ENCODE measurements at regions not wholly inside any gene's neighbourhood (a gene's known extent, or its start where the extent isn't known, plus 50 kb on each side); places are given as distances from the start of the nearest gene placed in this dataset.
A peak's percentile ranks its signal among the peaks of the same experiment; 100 is the strongest.

DNA sequence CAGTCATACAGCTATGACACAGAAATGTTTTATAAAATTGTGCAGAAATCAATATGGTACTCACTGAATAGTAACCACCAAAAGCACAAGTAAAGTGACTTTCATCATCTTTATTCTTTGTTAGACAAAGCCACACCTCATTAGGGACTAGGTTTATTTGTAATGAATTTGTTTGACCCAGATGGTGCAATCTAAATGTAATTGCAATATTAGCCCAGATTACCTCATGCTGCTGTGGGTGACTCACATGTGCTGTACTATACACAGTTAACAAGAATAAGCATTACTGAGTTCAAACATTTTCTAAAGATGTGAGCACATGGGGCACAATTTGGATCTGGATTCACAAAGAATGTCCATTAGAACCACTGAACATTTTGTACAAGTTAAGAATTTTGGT lies 759.3 kb upstream of the TYRP1 start:
- TF ChIP-seq POLR2A (IDR thresholded peaks at IDR 0.05; ENCODE audit: low read length) (no peak), GATA1 (IDR thresholded peaks at IDR 0.05; ENCODE audit: low read depth, low read length) (no peak)
- DNase-seq: peak in 1 of 2 experiments; percentile 11

DNA sequence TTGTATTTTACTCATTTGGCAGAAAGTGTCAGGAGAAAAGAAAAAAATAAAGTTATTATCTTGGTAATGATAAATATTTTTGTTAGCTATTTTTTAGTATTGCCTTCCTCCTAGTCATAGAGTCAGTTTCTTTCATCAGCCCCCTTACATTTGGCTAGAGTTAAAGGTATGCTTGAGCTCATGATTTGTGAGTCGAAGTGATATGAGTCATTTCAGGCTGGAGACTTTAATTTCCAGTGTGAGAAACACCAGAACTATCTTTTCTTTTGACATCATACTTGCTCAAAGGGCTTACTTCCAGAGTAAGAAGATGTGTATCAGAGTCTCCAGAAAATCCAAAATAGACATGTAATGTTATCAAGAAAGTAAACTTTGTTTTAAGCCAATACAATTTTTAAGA lies 746.7 kb upstream of the TYRP1 start:
- DNase-seq: no peak
- TF ChIP-seq GATA1 (IDR thresholded peaks at IDR 0.05; ENCODE audit: low read depth, low read length): no peak
- no peak for TF ChIP-seq POLR2A (IDR thresholded peaks at IDR 0.05; ENCODE audit: low read length)

DNA sequence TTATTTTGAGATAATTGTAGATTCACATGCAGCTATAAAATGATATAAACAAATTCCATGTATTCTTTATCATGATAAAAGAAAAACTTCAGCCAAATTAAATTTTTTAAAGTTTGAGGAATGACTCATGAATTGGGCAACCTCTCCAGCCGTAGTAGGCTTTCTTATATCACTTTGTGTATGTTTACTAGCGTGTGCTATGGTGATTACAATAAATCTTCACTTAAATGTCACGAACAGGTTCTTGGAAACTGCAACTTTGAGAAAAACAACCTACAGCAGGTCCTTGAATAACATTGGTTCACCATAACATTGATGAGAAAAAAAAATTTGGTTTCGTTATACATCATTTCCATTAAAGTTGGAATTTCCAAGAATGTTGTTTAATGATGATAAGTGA lies 730.9 kb upstream of the TYRP1 start:
- TF ChIP-seq POLR2A (IDR thresholded peaks at IDR 0.05; ENCODE audit: low read length) (no peak), GATA1 (IDR thresholded peaks at IDR 0.05; ENCODE audit: low read depth, low read length) (no peak)
- no peak for DNase-seq

DNA sequence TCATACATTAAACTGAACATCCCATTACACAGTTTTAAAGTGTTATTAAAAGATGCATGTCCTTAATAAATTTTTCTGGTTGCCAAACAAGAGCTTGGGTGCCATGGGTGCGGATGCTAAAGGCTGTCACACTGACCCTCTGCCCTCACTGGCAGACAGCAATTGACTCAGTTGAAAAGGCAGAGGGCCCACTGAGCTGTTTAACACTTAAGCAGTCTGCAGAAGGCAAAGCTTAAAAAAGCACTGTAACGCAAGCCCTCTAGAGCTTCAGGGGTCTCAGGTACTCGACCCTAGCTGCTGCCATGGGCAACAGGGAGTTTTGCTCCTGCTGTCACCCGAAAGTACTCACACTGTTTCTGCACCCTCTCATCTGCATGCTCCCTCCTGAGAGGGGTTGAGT lies 726.4 kb upstream of the TYRP1 start:
- DNase-seq: no peak
- TF ChIP-seq POLR2A (IDR thresholded peaks at IDR 0.05; ENCODE audit: low read length) (no peak), GATA1 (IDR thresholded peaks at IDR 0.05; ENCODE audit: low read depth, low read length) (no peak)

DNA sequence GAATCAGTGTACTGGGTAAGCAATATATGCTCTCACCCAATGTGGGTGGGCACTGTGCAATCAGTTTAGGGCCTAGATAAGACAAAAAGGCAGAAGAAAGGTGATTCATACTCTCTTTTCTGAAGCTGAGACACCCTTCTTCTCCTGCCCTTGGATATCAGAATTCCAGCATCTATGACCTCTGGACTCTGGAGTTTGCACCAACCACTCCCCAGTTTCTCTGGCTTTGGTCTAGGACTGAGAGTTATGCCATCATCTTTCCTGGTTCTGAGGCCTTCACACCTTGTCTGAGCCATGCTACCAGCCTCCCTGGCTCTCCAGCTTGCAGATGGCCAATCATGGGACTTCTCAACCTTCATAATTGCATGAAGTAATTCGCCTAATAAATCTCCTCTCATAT lies 724.6 kb upstream of the TYRP1 start:
- TF ChIP-seq GATA1 (IDR thresholded peaks at IDR 0.05; ENCODE audit: low read depth, low read length) (no peak), POLR2A (IDR thresholded peaks at IDR 0.05; ENCODE audit: low read length) (no peak)

DNA sequence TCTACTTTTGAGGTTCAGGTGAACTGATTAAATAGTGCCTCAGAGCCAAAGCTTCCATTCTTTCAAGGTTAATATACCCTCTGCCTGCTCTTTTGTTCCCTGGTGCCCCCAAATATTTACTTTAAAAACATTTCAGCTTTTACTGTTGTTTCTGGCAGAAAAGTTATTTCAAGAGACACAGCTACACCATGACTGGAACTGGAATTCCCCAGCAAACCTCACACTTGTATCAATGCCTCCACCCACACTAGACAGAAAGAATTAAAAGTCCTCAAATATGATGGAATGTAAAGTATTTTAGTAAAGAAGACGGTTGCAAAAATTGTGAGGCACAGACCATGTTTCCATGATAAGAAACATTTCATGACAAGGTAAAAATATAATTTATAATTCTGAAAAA lies 720.2 kb upstream of the TYRP1 start:
- no peak for DNase-seq
- TF ChIP-seq GATA1 (IDR thresholded peaks at IDR 0.05; ENCODE audit: low read depth, low read length) (no peak), POLR2A (IDR thresholded peaks at IDR 0.05; ENCODE audit: low read length) (no peak)

More for the DNA sequence above, 724.6 kb upstream of the TYRP1 start:
- DNase-seq: no peak

DNA sequence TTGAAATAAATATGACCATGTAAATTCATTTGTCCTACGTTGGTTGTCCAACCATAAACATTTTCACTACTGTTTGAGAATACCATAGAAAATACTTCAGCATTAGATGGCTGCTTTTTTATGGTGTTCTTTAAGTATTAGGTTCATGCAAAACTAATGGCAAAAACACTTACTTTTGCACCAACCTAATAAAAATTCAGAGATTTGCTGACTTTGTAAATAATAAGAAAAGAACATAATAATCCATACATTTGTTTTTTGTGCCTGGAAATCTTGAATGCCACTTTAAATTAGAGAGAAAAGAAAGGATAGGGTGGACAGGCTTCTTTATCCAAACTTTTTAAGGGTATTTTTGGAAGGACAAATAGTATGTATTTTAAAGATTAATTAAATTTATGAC lies 719.7 kb upstream of the TYRP1 start:
- no peak for DNase-seq
- TF ChIP-seq GATA1 (IDR thresholded peaks at IDR 0.05; ENCODE audit: low read depth, low read length): no peak
- no peak for TF ChIP-seq POLR2A (IDR thresholded peaks at IDR 0.05; ENCODE audit: low read length)

DNA sequence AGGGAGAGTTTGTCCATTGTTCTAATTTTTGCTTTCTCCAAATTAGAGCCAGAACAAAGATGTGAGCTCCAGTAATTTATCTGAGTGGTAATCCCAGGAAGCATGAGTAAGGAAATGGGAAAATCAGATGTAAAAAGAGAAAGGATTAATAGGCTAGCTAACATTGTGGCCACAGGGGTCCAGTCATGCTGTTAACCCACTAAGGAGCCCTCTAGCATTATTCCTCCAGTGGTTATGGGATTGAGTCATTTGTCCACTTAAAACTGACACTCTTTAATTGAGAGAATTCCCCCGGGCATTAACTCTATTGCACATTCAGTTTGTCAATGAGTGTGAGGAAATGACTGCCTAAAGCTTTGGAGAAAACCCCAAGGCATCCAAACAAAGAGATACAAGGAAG lies 700.3 kb upstream of the TYRP1 start:
- TF ChIP-seq GATA1 (IDR thresholded peaks at IDR 0.05; ENCODE audit: low read depth, low read length) (no peak), POLR2A (IDR thresholded peaks at IDR 0.05; ENCODE audit: low read length) (no peak)
- no peak for DNase-seq

DNA sequence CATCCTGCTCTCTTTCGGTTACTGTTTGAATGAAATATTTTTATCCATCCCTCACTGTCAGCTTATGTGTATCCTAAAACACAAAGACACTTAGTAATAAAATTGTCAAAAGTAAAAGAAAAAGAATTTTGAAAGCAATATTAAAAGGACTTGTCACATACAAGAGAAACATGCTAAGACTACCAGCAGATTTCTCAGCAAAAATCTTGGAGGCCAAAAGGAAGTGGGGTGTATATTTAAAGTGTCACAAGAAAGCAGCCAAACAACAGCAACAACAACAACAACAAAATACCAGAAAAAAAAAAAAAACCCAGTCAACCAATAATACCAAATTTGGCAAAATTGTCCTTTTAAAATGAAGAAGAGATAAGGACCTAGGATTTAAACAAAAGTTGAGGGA lies 678.7 kb upstream of the TYRP1 start:
- TF ChIP-seq GATA1 (IDR thresholded peaks at IDR 0.05; ENCODE audit: low read depth, low read length): no peak
- TF ChIP-seq POLR2A (IDR thresholded peaks at IDR 0.05; ENCODE audit: low read length): no peak
- DNase-seq: no peak

DNA sequence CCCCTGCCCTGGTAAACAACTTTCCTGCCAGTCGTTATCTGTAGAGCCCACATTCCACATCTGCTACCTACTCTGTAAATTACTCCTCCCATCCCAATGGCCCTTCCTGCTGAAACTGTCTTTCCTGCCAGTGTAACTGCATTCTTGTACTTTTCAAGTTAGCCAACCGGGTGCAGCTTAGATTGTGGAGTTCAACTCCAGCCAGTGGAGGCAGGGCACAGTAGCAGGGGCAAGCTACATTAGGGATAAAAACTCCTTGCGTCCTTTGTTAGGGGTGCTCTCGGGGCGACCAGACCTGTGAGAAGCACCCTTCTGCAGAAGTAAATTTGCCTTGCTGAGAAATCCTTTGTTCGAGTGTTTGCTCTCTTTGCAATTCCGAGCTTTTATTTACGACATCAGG lies 639.0 kb upstream of the TYRP1 start:
- no peak for DNase-seq
- TF ChIP-seq GATA1 (IDR thresholded peaks at IDR 0.05; ENCODE audit: low read depth, low read length) (no peak), POLR2A (IDR thresholded peaks at IDR 0.05; ENCODE audit: low read length) (no peak)

DNA sequence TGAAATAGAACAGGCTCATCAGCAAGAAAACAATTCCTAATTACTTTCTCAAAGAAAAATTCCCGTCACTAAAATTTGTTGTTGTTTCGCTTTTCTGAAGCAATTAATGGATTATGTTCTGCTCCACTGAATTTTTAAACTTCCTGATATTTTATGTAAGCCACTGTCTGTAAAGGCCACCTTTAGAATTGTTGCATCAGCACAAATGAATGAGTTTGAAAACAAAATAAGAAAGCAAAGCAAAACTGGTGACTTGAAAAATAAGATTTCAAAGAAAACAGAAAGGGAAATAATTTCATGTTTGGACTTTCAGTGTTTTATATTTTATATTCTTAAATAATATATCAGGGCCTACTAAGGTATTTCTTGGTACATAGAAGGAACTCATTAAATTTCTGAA lies 636.3 kb upstream of the TYRP1 start:
- no peak for DNase-seq
- no peak for TF ChIP-seq POLR2A (IDR thresholded peaks at IDR 0.05; ENCODE audit: low read length)
- TF ChIP-seq GATA1 (IDR thresholded peaks at IDR 0.05; ENCODE audit: low read depth, low read length): no peak

DNA sequence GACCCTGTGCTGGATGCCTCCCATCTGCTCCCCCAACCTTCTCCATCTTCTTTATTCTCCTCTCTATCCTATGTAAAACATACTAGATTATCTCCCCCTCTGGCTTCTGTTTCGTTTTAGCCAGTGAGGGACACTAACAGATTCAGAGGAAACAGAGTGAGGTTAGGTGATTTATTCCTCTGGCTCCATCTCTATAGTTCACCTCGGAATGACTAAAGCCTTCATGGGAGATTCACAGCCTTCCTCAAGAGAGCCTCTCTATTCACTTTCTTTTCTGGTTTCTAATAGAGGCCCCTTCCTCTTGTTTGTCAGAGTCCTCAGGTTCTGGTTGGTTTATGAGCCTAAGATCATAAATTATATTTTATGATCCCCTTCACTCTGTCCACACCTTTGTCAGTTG lies 633.1 kb upstream of the TYRP1 start:
- no peak for DNase-seq
- no peak for TF ChIP-seq POLR2A (IDR thresholded peaks at IDR 0.05; ENCODE audit: low read length)
- no peak for TF ChIP-seq GATA1 (IDR thresholded peaks at IDR 0.05; ENCODE audit: low read depth, low read length)

DNA sequence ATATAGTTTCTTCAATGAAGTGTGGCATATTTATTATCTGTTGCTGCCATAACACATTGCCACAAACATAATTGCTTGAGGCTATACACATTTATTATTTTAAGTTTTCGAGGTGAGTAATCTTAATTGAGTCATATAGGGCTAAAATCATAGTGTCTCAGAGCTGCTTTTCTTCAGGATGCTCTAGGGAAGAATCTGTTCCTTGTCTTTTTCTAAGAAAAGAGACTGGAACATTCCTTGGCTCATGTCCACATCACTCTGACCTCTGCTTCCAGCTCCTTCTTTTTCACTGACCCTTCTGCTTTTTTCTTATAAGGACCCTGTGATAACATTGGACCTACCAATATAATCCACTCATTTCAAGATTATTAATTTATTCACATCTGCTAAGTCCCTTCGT lies 632.4 kb upstream of the TYRP1 start:
- DNase-seq: no peak
- TF ChIP-seq POLR2A (IDR thresholded peaks at IDR 0.05; ENCODE audit: low read length) (no peak), GATA1 (IDR thresholded peaks at IDR 0.05; ENCODE audit: low read depth, low read length) (no peak)

DNA sequence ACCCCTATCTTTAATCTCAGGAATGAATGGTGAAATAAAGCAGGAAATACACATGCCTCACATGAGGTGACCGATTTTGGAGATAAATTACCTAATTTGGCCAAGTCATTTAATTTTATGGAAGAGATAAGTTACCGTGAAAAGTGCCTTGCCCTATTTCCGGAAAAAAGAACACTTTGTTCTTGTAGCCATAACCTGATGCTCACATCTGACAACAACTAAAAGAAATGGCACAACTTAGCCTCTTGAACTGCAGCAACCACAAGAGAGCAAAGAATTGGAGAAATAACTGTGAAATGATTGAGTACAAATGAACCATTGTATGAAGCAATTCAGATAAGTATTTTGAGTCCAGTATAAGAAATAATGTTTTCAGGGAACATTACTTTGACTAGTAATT lies 628.1 kb upstream of the TYRP1 start:
- TF ChIP-seq GATA1 (IDR thresholded peaks at IDR 0.05; ENCODE audit: low read depth, low read length): no peak
- TF ChIP-seq POLR2A (IDR thresholded peaks at IDR 0.05; ENCODE audit: low read length): no peak
- DNase-seq: no peak

DNA sequence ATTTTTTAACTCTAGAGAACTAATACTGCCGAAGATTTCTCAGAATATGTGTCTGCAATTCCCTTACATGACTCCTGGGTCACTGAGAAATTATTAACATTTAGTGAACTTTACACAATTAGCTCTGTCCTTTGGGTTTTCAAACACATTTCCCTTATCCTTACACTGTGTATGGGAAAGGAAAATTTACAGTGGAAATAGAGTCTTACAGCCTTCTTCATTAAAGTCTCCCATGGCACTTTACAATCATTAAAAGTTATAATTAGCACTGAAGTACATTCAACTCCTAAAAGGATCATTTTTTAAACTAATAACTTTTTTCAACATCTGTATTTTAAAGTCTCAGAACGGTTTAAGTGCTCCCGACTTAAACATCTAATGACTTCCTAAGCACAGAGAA lies 627.5 kb upstream of the TYRP1 start:
- no peak for DNase-seq
- TF ChIP-seq POLR2A (IDR thresholded peaks at IDR 0.05; ENCODE audit: low read length) (no peak), GATA1 (IDR thresholded peaks at IDR 0.05; ENCODE audit: low read depth, low read length) (no peak)

DNA sequence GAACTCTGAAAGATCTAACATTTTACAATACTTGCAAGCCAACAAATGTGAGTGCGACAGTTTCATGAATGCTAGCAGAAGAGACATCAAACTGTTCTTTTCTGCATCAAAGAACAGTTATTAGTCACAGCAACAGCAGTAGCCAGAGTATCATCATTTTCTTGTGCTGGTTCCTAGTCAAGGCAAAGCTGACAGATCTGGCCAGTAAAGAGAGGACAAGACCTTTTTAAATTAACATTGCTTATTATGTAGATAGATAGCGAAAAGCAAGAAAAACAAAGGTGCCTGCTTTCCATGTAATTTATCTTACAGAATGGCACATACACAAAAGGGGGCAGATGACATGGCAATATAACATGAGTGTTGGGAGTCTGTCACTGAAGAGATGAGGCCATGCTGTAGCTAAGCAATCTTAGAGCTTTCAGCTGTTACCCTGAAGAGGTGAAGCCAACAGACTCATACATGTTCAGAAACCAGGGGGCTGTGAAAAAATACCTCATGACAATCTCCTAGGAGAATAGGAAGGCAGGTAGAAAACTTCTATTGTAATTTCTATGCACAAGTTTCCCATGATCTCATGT lies 626.6 kb upstream of the TYRP1 start:
- DNase-seq: no peak
- TF ChIP-seq POLR2A (IDR thresholded peaks at IDR 0.05; ENCODE audit: low read length): no peak
- no peak for TF ChIP-seq GATA1 (IDR thresholded peaks at IDR 0.05; ENCODE audit: low read depth, low read length)
